ENCODE measurements at regions not wholly inside any gene's neighbourhood (a gene's known extent, or its start where the extent isn't known, plus 50 kb on each side); places are given as distances from the start of the nearest gene placed in this dataset.

DNA sequence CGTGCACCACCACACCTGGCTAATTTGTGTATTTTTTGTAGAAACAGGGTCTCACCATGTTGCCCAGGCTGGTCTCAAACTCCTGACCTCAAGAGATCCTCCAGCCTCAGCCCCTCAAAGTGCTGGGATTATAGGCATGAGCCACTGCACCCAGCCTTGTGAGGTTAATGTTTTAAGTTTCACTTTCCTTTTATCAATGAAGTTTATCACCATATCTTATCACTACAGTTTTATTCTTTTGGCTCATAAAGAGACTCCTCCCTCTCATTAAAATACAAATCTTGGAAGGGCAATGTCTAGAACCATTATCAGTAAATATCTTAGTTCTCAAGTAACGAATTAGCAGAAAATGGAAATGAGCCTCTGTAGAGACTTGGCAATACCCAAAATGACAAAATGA lies 173.8 kb downstream of the BCL11A start:
- H3K36me3 ChIP-seq (ENCODE audit: control insufficient read depth, insufficient read depth, low read length), result no peaks in the 10 kb centered on the region
- no peak overlapping the region for H3K4me3 ChIP-seq (ENCODE audit: low read depth in 2 of 2, low read length in 2 of 2)
- H3K9me3 ChIP-seq (ENCODE audit: control insufficient read depth, insufficient read depth, low read depth, low read length), result no peaks in the 10 kb centered on the region
- POLR2A ChIA-PET, result no interaction called here
- CTCF ChIA-PET, result no interaction called here
- DNase-seq (ENCODE audit: low read depth, low spot score) (no peak), ATAC-seq (no peak)
- intact Hi-C loops (cut with micrococcal nuclease; ENCODE audit: unreplicated experiment), result no loop called here
- no peaks in the 10 kb centered on the region; the same call in 1 of the 2 replicates for H3K27me3 ChIP-seq (ENCODE audit: control insufficient read depth, insufficient read depth, low read length)
- BruUV-seq (replicated peaks), result no TSS peak
- in situ Hi-C loops (cut with HindIII; ENCODE audit: low pct_unique_long_range_greater_than_20kb, low sequenced_read_pairs), result no loop called here
- H3K4me1 ChIP-seq (ENCODE audit: control insufficient read depth, insufficient read depth, low read length), result no peaks in the 10 kb centered on the region
- no peak overlapping the region for H3K27ac ChIP-seq (ENCODE audit: low read length)
- TF ChIP-seq, protein P1, sequence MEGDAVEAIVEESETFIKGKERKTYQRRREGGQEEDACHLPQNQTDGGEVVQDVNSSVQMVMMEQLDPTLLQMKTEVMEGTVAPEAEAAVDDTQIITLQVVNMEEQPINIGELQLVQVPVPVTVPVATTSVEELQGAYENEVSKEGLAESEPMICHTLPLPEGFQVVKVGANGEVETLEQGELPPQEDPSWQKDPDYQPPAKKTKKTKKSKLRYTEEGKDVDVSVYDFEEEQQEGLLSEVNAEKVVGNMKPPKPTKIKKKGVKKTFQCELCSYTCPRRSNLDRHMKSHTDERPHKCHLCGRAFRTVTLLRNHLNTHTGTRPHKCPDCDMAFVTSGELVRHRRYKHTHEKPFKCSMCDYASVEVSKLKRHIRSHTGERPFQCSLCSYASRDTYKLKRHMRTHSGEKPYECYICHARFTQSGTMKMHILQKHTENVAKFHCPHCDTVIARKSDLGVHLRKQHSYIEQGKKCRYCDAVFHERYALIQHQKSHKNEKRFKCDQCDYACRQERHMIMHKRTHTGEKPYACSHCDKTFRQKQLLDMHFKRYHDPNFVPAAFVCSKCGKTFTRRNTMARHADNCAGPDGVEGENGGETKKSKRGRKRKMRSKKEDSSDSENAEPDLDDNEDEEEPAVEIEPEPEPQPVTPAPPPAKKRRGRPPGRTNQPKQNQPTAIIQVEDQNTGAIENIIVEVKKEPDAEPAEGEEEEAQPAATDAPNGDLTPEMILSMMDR (IDR thresholded peaks at IDR 0.05), result no peak
- TF ChIP-seq, protein P2, sequence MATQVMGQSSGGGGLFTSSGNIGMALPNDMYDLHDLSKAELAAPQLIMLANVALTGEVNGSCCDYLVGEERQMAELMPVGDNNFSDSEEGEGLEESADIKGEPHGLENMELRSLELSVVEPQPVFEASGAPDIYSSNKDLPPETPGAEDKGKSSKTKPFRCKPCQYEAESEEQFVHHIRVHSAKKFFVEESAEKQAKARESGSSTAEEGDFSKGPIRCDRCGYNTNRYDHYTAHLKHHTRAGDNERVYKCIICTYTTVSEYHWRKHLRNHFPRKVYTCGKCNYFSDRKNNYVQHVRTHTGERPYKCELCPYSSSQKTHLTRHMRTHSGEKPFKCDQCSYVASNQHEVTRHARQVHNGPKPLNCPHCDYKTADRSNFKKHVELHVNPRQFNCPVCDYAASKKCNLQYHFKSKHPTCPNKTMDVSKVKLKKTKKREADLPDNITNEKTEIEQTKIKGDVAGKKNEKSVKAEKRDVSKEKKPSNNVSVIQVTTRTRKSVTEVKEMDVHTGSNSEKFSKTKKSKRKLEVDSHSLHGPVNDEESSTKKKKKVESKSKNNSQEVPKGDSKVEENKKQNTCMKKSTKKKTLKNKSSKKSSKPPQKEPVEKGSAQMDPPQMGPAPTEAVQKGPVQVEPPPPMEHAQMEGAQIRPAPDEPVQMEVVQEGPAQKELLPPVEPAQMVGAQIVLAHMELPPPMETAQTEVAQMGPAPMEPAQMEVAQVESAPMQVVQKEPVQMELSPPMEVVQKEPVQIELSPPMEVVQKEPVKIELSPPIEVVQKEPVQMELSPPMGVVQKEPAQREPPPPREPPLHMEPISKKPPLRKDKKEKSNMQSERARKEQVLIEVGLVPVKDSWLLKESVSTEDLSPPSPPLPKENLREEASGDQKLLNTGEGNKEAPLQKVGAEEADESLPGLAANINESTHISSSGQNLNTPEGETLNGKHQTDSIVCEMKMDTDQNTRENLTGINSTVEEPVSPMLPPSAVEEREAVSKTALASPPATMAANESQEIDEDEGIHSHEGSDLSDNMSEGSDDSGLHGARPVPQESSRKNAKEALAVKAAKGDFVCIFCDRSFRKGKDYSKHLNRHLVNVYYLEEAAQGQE (IDR thresholded peaks at IDR 0.05; ENCODE audit: insufficient read depth in 1 of 2, low read depth in 2 of 2, low read length in 1 of 2), result no peak
- TF ChIP-seq TCF7L2 (IDR thresholded peaks at IDR 0.05; ENCODE audit: low read depth, low read length) (no peak), SIN3A (IDR thresholded peaks at IDR 0.05; ENCODE audit: borderline replicate concordance, insufficient read depth, low read depth, low read length) (no peak), POLR2AphosphoS5 (IDR thresholded peaks at IDR 0.05; ENCODE audit: low read depth, low read length) (no peak)

DNA sequence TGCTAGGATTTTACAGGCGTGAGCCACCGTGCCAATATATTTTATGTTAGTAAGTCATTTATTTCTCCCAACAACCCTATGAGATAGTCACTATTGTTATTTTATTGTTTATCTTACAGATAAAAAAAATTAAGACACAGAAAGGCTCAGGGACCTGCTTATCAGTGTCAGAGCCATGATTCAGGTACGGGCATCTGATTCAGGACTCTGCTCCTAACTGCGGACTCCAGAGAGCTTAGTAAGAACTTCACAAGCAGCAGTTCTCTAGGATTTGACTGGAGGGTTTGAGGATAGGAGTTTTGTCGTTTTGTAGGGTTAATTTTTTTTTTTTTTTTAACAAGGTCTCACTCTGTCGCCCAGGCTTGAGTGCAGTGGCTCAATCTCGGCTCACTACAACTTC lies 174.2 kb downstream of the BCL11A start:
- Histone ChIP-seq H3K4me3 (ENCODE audit: low read depth in 2 of 2, low read length in 2 of 2) (no peak overlapping the region), H3K4me1 (ENCODE audit: control insufficient read depth, insufficient read depth, low read length) (no peaks in the 10 kb centered on the region), H3K27me3 (ENCODE audit: control insufficient read depth, insufficient read depth, low read length) (no peaks in the 10 kb centered on the region; the same call in 1 of the 2 replicates), H3K9me3 (ENCODE audit: control insufficient read depth, insufficient read depth, low read depth, low read length) (no peaks in the 10 kb centered on the region), H3K36me3 (ENCODE audit: control insufficient read depth, insufficient read depth, low read length) (no peaks in the 10 kb centered on the region), H3K27ac (ENCODE audit: low read length) (no peak overlapping the region)
- in situ Hi-C loops (cut with HindIII; ENCODE audit: low pct_unique_long_range_greater_than_20kb, low sequenced_read_pairs), result no loop called here
- no TSS peak for BruUV-seq (replicated peaks)
- DNase-seq (ENCODE audit: low read depth, low spot score) (no peak), ATAC-seq (no peak)
- CTCF ChIA-PET, result no interaction called here
- POLR2A ChIA-PET, result no interaction called here
- TF ChIP-seq, protein P1 (IDR thresholded peaks at IDR 0.05), result no peak
- TF ChIP-seq POLR2AphosphoS5 (IDR thresholded peaks at IDR 0.05; ENCODE audit: low read depth, low read length), result no peak
- TF ChIP-seq, protein P2 (IDR thresholded peaks at IDR 0.05; ENCODE audit: insufficient read depth in 1 of 2, low read depth in 2 of 2, low read length in 1 of 2), result no peak
- no peak for TF ChIP-seq SIN3A (IDR thresholded peaks at IDR 0.05; ENCODE audit: borderline replicate concordance, insufficient read depth, low read depth, low read length)
- no peak for TF ChIP-seq TCF7L2 (IDR thresholded peaks at IDR 0.05; ENCODE audit: low read depth, low read length)
- intact Hi-C loops (cut with micrococcal nuclease; ENCODE audit: unreplicated experiment), result no loop called here
